ENCODE measurements at regions not wholly inside any gene's neighbourhood (a gene's known extent, or its start where the extent isn't known, plus 50 kb on each side); places are given as distances from the start of the nearest gene placed in this dataset.

- Mint-ChIP-seq H3K4me3 (ENCODE audit: unreplicated experiment) (no peak overlapping the region), H3K36me3 (ENCODE audit: low read depth, unreplicated experiment) (no peaks in the 10 kb centered on the region), H3K4me1 (ENCODE audit: unreplicated experiment) (no peaks in the 10 kb centered on the region), H3K27ac (ENCODE audit: unreplicated experiment) (no peak overlapping the region), H3K9me3 (ENCODE audit: unreplicated experiment) (no peaks in the 10 kb centered on the region), H3K27me3 (ENCODE audit: unreplicated experiment) (no peaks in the 10 kb centered on the region)
- DNase-seq (ENCODE audit: low spot score), result no peak
- no peak for TF ChIP-seq CTCF (IDR thresholded peaks at IDR 0.05; ENCODE audit: unreplicated experiment)
Observed at GRCh38 chr12:114917953-114918352, 234.0 kb upstream of the TBX3 start.

- H3K4me1 Mint-ChIP-seq (ENCODE audit: unreplicated experiment), result no peaks in the 10 kb centered on the region
- TF ChIP-seq CTCF (IDR thresholded peaks at IDR 0.05; ENCODE audit: unreplicated experiment), result no peak
- no peak overlapping the region for H3K27ac Mint-ChIP-seq (ENCODE audit: unreplicated experiment)
- DNase-seq (ENCODE audit: low spot score), result no peak
- no peaks in the 10 kb centered on the region for H3K9me3 Mint-ChIP-seq (ENCODE audit: unreplicated experiment)
- no peaks in the 10 kb centered on the region for H3K27me3 Mint-ChIP-seq (ENCODE audit: unreplicated experiment)
- no peaks in the 10 kb centered on the region for H3K36me3 Mint-ChIP-seq (ENCODE audit: low read depth, unreplicated experiment)
- H3K4me3 Mint-ChIP-seq (ENCODE audit: unreplicated experiment), result no peak overlapping the region
Observed at GRCh38 chr12:114917307-114917706, 233.3 kb upstream of the TBX3 start.

GRCh38 chr12:114916541-114916940 lies 232.6 kb upstream of the TBX3 start:
- H3K4me1 Mint-ChIP-seq (ENCODE audit: unreplicated experiment), result no peaks in the 10 kb centered on the region
- no peaks in the 10 kb centered on the region for H3K27me3 Mint-ChIP-seq (ENCODE audit: unreplicated experiment)
- no peaks in the 10 kb centered on the region for H3K36me3 Mint-ChIP-seq (ENCODE audit: low read depth, unreplicated experiment)
- no peaks in the 10 kb centered on the region for H3K9me3 Mint-ChIP-seq (ENCODE audit: unreplicated experiment)
- no peak for DNase-seq (ENCODE audit: low spot score)
- TF ChIP-seq CTCF (IDR thresholded peaks at IDR 0.05; ENCODE audit: unreplicated experiment), result no peak
- no peak overlapping the region for H3K4me3 Mint-ChIP-seq (ENCODE audit: unreplicated experiment)
- no peak overlapping the region for H3K27ac Mint-ChIP-seq (ENCODE audit: unreplicated experiment)

GRCh38 chr12:114916124-114916523 lies 232.1 kb upstream of the TBX3 start:
- Mint-ChIP-seq H3K4me3 (ENCODE audit: unreplicated experiment) (no peak overlapping the region), H3K27ac (ENCODE audit: unreplicated experiment) (no peak overlapping the region), H3K9me3 (ENCODE audit: unreplicated experiment) (no peaks in the 10 kb centered on the region), H3K27me3 (ENCODE audit: unreplicated experiment) (no peaks in the 10 kb centered on the region), H3K4me1 (ENCODE audit: unreplicated experiment) (no peaks in the 10 kb centered on the region), H3K36me3 (ENCODE audit: low read depth, unreplicated experiment) (no peaks in the 10 kb centered on the region)
- DNase-seq (ENCODE audit: low spot score), result no peak
- TF ChIP-seq CTCF (IDR thresholded peaks at IDR 0.05; ENCODE audit: unreplicated experiment), result no peak

- Mint-ChIP-seq H3K4me3 (ENCODE audit: unreplicated experiment) (no peak overlapping the region), H3K27me3 (ENCODE audit: unreplicated experiment) (no peaks in the 10 kb centered on the region), H3K9me3 (ENCODE audit: unreplicated experiment) (no peaks in the 10 kb centered on the region), H3K27ac (ENCODE audit: unreplicated experiment) (no peak overlapping the region), H3K4me1 (ENCODE audit: unreplicated experiment) (no peaks in the 10 kb centered on the region), H3K36me3 (ENCODE audit: low read depth, unreplicated experiment) (no peaks in the 10 kb centered on the region)
- DNase-seq (ENCODE audit: low spot score), result no peak
- TF ChIP-seq CTCF (IDR thresholded peaks at IDR 0.05; ENCODE audit: unreplicated experiment), result no peak
Observed at GRCh38 chr12:114913871-114914801, 230.2 kb upstream of the TBX3 start.
